ENCODE measurements at regions not wholly inside any gene's neighbourhood (a gene's known extent, or its start where the extent isn't known, plus 50 kb on each side); places are given as distances from the start of the nearest gene placed in this dataset.

GRCh38 chr1:5651964-5652821 is 340.0 kb downstream of the NPHP4 start:
- TF ChIP-seq POLR2A (IDR thresholded peaks at IDR 0.05) (no peak), CTCF (IDR thresholded peaks at IDR 0.05) (no peak)

All from heart left ventricle (tissue), 13 donors.